Esophagus squamous epithelium (tissue), 5 donors: ENCODE measurements at regions not wholly inside any gene's neighbourhood (a gene's known extent, or its start where the extent isn't known, plus 50 kb on each side); places are given as distances from the start of the nearest gene placed in this dataset.
"Not testable (repeated sequence)": the region's sequence is repeated elsewhere in the genome, so short reads cannot be mapped to it uniquely, and the experiment has no call there.

Source experiments
- DNase-seq: peaks from one replicate; lab custom pipeline; 2025; lab: John Stamatoyannopoulos, UW
- H3K27ac ChIP-seq, 4 donors: fragments of 200-600 bp; sonication (generic); one replicate each; pipeline ENCODE4 v1.5.1; 2016 to 2019; ENCODE audit warnings: mild to moderate bottlenecking in 1 of 4
- H3K27me3 ChIP-seq, 4 donors: fragments of 200-600 bp; sonication (generic); 1 replicate in 3 of 4; 2 replicates in 1 of 4; pipeline versions ENCODE4 v1.5.1 to v1.6.0; 2017 to 2021; ENCODE audit warnings: antibody characterized with exemption in 1 of 4
- H3K36me3 ChIP-seq, 3 donors: fragments of 200-600 bp; sonication (generic); one replicate each; pipeline ENCODE4 v1.5.1; 2016 to 2019
- H3K4me1 ChIP-seq, 3 donors: fragments of 200-600 bp; sonication (generic); one replicate each; pipeline ENCODE4 v1.5.1; 2017 to 2019
- H3K4me3 ChIP-seq, 4 donors: fragments of 200-600 bp; sonication (generic); 1 replicate in 3 of 4; 2 replicates in 1 of 4; pipeline ENCODE4 v1.5.1; 2016 to 2019; ENCODE audit warnings: mild to moderate bottlenecking in 2 of 4, moderate library complexity in 1 of 4
- H3K9me3 ChIP-seq, 3 donors: fragments of 200-600 bp; sonication (generic); one replicate each; pipeline ENCODE4 v1.5.1; 2016 to 2019
- CTCF ChIP-seq, 6 experiments: fragments of 450-650 bp in 4 of 6; fragments of 200-600 bp in 2 of 6; sonication (generic) in 2 of 6; IDR thresholded peaks; one replicate each; pipeline ENCODE4 v1.5.1; 2016 to 2019; ENCODE audit warnings: antibody characterized with exemption in 6 of 6, mild to moderate bottlenecking in 4 of 6, moderate library complexity in 4 of 6
- POLR2A ChIP-seq, 4 donors: fragments of 450-650 bp; IDR thresholded peaks; one replicate each; pipeline ENCODE4 v1.6.1; 2017; ENCODE audit warnings: antibody characterized with exemption in 4 of 4, mild to moderate bottlenecking in 4 of 4, moderate library complexity in 3 of 4
- WGBS, 2 donors: methylation state at CpG; one replicate each; pipeline ENCODE4 v1.1.5; 2018; 5-methylcytosine and 5-hydroxymethylcytosine counted together
- intact Hi-C: fragments of 100-400 bp; cut with DNase I; formaldehyde crosslinking; loops from one replicate; pipeline ENCODE4 v1.15.0; 2022
- donor health status: DM: yes; HTN: yes; CAD: no.

- peak in 1 of 4 donors; percentile 10 for TF ChIP-seq POLR2A (IDR thresholded peaks at IDR 0.05)
- H3K27me3 ChIP-seq, H3K9me3 ChIP-seq, DNase-seq, H3K36me3 ChIP-seq, intact Hi-C loops: not testable (repeated sequence)
- H3K27ac ChIP-seq: peak overlapping the region; percentile 57 to 87 (median 84)
- H3K4me3 ChIP-seq: peak overlapping the region; percentile 55 to 78 (median 64)
- H3K4me1 ChIP-seq: peaks cover 0 to 10% (median 0%) of the 10 kb centered on the region in 3 donors
- WGBS, 2 donors: 0% methylated on average over 3 of the region's 62 CpGs
These were observed 124.5 kb upstream of the PTPN20 start for GRCh38 chr10:46786518-46787320.

- Histone ChIP-seq H3K27ac (peak overlapping the region in 3 of 4 donors; percentile 57 to 85 (median 82)), H3K4me3 (peak overlapping the region; percentile 55 to 78 (median 64)), H3K9me3 (no peaks in the 10 kb centered on the region), H3K36me3 (peaks cover 0 to 10% (median 0%) of the 10 kb centered on the region in 3 donors), H3K27me3 (no peaks in the 10 kb centered on the region), H3K4me1 (peaks cover 0 to 5% (median 0%) of the 10 kb centered on the region in 3 donors)
- TF ChIP-seq POLR2A (IDR thresholded peaks at IDR 0.05): no peak
- peak in 1 of 6 experiments; percentile 18 for TF ChIP-seq CTCF (IDR thresholded peaks at IDR 0.05)
- 5 to 10% methylated on average over 4 to 6 of the region's 6 CpGs for WGBS, 2 donors
- DNase-seq: no peak
- intact Hi-C loops: no loop called here
These were observed 124.0 kb upstream of the PTPN20 start for GRCh38 chr10:46787321-46787615.

GRCh38 chr10:46792657-46793357 lies 118.4 kb upstream of the PTPN20 start:
- WGBS, 2 donors: 74% methylated on average over 3 of the region's 6 CpGs; no CpG with 5 or more reads in 1 of the 2 donors
- H3K36me3 ChIP-seq: peaks cover 0 to 23% (median 0%) of the 10 kb centered on the region in 3 donors
- H3K27me3 ChIP-seq, intact Hi-C loops, DNase-seq, H3K4me1 ChIP-seq, H3K9me3 ChIP-seq, H3K4me3 ChIP-seq, H3K27ac ChIP-seq: not testable (repeated sequence)

- H3K4me1 ChIP-seq, H3K9me3 ChIP-seq, DNase-seq, H3K27ac ChIP-seq, H3K27me3 ChIP-seq, intact Hi-C loops, H3K4me3 ChIP-seq: not testable (repeated sequence)
- H3K36me3 ChIP-seq: peaks cover 0 to 26% (median 0%) of the 10 kb centered on the region in 3 donors
- WGBS, 2 donors: 77 to 84% methylated on average over 4 of the region's 4 CpGs
These were observed 114.9 kb upstream of the PTPN20 start for GRCh38 chr10:46796351-46796750.

- intact Hi-C loops, H3K4me1 ChIP-seq, H3K4me3 ChIP-seq, DNase-seq, H3K9me3 ChIP-seq, H3K27me3 ChIP-seq, H3K27ac ChIP-seq: not testable (repeated sequence)
- H3K36me3 ChIP-seq: peaks cover 0 to 14% (median 0%) of the 10 kb centered on the region in 3 donors
- WGBS, 2 donors: 73 to 92% methylated on average over 1 of the region's 1 CpG
These were observed 109.2 kb upstream of the PTPN20 start for GRCh38 chr10:46802010-46802409.

- H3K27me3 ChIP-seq, H3K4me1 ChIP-seq, intact Hi-C loops, H3K27ac ChIP-seq, DNase-seq, H3K9me3 ChIP-seq, H3K4me3 ChIP-seq: not testable (repeated sequence)
- H3K36me3 ChIP-seq: peaks cover 0 to 14% (median 0%) of the 10 kb centered on the region in 3 donors
- WGBS, 2 donors: 83 to 100% methylated on average over 1 of the region's 1 CpG
These were observed 108.1 kb upstream of the PTPN20 start for GRCh38 chr10:46803082-46803481.

GRCh38 chr10:46810222-46810621 lies 101.0 kb upstream of the PTPN20 start:
- H3K4me1 ChIP-seq, H3K27me3 ChIP-seq, H3K9me3 ChIP-seq, H3K36me3 ChIP-seq, H3K4me3 ChIP-seq, intact Hi-C loops, H3K27ac ChIP-seq, DNase-seq: not testable (repeated sequence)
- WGBS, 2 donors: 89 to 100% methylated on average over 1 to 2 of the region's 3 CpGs

GRCh38 chr10:46816126-46816525 lies 95.1 kb upstream of the PTPN20 start:
- H3K9me3 ChIP-seq, H3K27ac ChIP-seq, intact Hi-C loops, H3K27me3 ChIP-seq, H3K4me3 ChIP-seq, H3K4me1 ChIP-seq, H3K36me3 ChIP-seq, DNase-seq: not testable (repeated sequence)
- WGBS, 2 donors: no CpG with 5 or more reads among the region's 18 CpGs

GRCh38 chr10:46840393-46841050 lies 70.7 kb upstream of the PTPN20 start:
- H3K4me3 ChIP-seq, H3K27ac ChIP-seq, H3K36me3 ChIP-seq, H3K4me1 ChIP-seq, H3K27me3 ChIP-seq, DNase-seq, H3K9me3 ChIP-seq, intact Hi-C loops: not testable (repeated sequence)
- WGBS, 2 donors: 87 to 89% methylated on average over 3 to 5 of the region's 11 CpGs

GRCh38 chr10:46841051-46841593 lies 70.1 kb upstream of the PTPN20 start:
- H3K9me3 ChIP-seq, H3K27ac ChIP-seq, H3K4me1 ChIP-seq, H3K36me3 ChIP-seq, H3K4me3 ChIP-seq, intact Hi-C loops, H3K27me3 ChIP-seq, DNase-seq: not testable (repeated sequence)
- no CpG with 5 or more reads among the region's 10 CpGs for WGBS, 2 donors

- H3K4me1 ChIP-seq, H3K36me3 ChIP-seq, DNase-seq, H3K4me3 ChIP-seq, H3K27me3 ChIP-seq, H3K27ac ChIP-seq, intact Hi-C loops, H3K9me3 ChIP-seq: not testable (repeated sequence)
- WGBS, 2 donors: 67 to 71% methylated on average over 1 to 2 of the region's 2 CpGs
These were observed 66.0 kb upstream of the PTPN20 start for GRCh38 chr10:46845194-46845593.
